CD4-positive, alpha-beta T cell treated with Interleukin-4 for 1 hour (primary cell): ENCODE measurements at regions not wholly inside any gene's neighbourhood (a gene's known extent, or its start where the extent isn't known, plus 50 kb on each side); places are given as distances from the start of the nearest gene placed in this dataset.
"Not testable (repeated sequence)": the region's sequence is repeated elsewhere in the genome, so short reads cannot be mapped to it uniquely, and the experiment has no call there.

Experiments
- DNase-seq, 2 donors: peaks; one replicate each; pipeline ENCODE4 v3.0.0-alpha.2; 2020 to 2022

GRCh38 chr15:84550503-84550902 is 50.3 kb upstream of the ZSCAN2 start:
- DNase-seq: not testable (repeated sequence)
